ENCODE measurements at regions not wholly inside any gene's neighbourhood (a gene's known extent, or its start where the extent isn't known, plus 50 kb on each side); places are given as distances from the start of the nearest gene placed in this dataset.

DNA sequence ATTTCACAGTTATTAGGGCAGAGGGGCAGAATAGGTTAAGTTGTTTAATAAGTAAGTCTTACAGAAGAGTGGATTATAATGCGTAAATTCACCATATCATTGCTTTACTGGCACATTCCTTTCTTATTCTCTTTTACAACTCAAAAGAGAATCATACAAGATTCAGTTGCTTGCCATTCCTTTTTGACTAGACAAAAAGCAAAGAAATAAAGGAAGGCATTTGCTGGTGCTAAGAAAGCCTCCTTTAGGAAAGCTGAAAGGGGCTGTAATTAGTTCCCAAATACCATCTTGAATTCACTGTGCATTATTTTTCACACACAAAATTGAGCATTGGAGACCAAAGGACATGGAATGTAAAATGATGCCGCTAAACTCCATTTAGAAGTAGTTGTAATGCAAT, 499.3 kb downstream of the NXPH1 start:
- Histone ChIP-seq H3K27ac (no peak overlapping the region), H3K27me3 (no peaks in the 10 kb centered on the region), H3K4me3 (no peak overlapping the region), H3K9me3 (no peaks in the 10 kb centered on the region), H3K36me3 (no peaks in the 10 kb centered on the region), H3K4me1 (no peaks in the 10 kb centered on the region)
- intact Hi-C loops (cut with DNase I; ENCODE audit: low total_unique reads) = no loop called here
- TF ChIP-seq, protein P1, sequence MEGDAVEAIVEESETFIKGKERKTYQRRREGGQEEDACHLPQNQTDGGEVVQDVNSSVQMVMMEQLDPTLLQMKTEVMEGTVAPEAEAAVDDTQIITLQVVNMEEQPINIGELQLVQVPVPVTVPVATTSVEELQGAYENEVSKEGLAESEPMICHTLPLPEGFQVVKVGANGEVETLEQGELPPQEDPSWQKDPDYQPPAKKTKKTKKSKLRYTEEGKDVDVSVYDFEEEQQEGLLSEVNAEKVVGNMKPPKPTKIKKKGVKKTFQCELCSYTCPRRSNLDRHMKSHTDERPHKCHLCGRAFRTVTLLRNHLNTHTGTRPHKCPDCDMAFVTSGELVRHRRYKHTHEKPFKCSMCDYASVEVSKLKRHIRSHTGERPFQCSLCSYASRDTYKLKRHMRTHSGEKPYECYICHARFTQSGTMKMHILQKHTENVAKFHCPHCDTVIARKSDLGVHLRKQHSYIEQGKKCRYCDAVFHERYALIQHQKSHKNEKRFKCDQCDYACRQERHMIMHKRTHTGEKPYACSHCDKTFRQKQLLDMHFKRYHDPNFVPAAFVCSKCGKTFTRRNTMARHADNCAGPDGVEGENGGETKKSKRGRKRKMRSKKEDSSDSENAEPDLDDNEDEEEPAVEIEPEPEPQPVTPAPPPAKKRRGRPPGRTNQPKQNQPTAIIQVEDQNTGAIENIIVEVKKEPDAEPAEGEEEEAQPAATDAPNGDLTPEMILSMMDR (IDR thresholded peaks at IDR 0.05) = no peak
- no peak for DNase-seq

DNA sequence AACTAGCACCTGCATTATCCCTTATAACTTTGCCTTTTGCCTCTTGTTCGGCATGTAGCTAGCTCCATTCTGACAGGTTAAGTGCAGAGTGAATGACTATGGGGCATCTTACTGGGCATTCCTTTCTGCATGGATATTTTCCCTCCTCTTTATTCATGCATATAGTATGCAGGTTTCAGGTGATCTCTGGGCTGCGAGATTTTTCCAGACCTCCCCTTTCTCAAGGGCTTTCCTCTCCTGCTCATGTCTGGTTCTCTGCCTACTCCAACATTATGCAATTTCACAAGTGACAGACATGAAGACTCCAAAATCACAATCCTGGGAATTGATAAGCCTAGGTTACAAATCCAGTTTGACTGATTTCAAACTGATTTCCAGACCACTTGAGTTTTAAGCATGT, 503.8 kb downstream of the NXPH1 start:
- intact Hi-C loops (cut with DNase I; ENCODE audit: low total_unique reads) = no loop called here
- TF ChIP-seq, protein P1 (IDR thresholded peaks at IDR 0.05) = no peak
- Histone ChIP-seq H3K4me3 (no peak overlapping the region), H3K9me3 (no peaks in the 10 kb centered on the region), H3K4me1 (no peaks in the 10 kb centered on the region), H3K27ac (no peak overlapping the region), H3K27me3 (no peaks in the 10 kb centered on the region), H3K36me3 (no peaks in the 10 kb centered on the region)
- DNase-seq = no peak

DNA sequence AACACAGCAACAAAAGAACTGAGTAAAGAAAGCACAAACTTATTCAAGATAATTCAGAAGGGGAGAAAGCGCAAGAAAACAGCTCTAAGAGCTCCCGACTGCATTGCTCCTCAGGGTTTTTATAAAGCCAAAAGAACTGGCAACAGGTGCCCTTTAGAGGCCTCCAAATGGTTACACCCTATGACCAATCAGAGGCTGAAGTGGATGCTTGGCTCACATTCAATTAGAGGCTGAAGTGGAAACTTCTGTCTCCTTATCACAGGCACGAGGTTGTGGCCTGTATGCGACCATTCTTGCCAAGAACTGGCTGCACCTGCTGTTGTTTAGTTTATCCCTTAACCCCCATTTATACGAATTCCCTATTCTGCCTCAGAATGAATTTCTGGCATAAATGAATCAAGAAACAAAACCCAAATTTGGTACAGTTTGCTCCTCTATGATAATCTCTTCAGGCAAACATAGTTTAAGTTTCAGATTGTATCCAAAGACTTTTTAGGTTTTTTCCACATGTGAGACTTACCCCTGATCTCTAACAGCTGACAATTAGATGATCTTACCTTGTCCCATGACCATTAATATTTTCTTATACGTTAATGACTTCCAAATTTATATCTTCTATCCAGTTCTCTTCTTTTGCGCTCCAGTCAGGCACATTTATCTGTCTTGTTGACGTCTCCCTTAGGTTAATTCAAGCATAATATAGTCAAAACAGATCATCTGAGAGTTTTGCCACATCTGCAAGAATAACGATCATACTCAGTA, 504.8 kb downstream of the NXPH1 start:
- DNase-seq = no peak
- H3K9me3 ChIP-seq = no peaks in the 10 kb centered on the region
- intact Hi-C loops (cut with DNase I; ENCODE audit: low total_unique reads) = no loop called here
- no peaks in the 10 kb centered on the region for H3K27me3 ChIP-seq
- TF ChIP-seq, protein P1 (IDR thresholded peaks at IDR 0.05) = no peak
- no peaks in the 10 kb centered on the region for H3K4me1 ChIP-seq
- H3K36me3 ChIP-seq = no peaks in the 10 kb centered on the region
- H3K4me3 ChIP-seq = no peak overlapping the region
- H3K27ac ChIP-seq = no peak overlapping the region

DNA sequence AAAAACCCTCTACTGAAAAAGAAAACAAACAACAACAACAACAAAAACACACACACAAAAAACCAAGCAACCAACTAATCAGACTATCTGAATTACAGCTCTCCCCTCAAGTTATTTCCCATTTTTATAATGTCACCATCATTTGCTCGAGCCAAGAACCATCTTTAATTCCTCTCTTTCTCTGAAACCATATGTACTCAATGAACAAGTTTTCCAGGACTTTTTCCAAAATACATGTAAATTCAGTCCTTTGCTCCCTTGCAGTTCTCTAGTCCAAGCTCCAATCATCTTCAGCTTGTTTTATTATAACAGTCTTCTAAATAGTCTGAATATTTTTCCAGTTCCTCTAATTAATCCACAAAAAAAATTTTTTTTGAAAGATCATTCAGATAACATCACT, 506.0 kb downstream of the NXPH1 start:
- H3K9me3 ChIP-seq = no peaks in the 10 kb centered on the region
- TF ChIP-seq, protein P1 (IDR thresholded peaks at IDR 0.05) = no peak
- intact Hi-C loops (cut with DNase I; ENCODE audit: low total_unique reads) = no loop called here
- H3K27ac ChIP-seq = no peak overlapping the region
- H3K4me1 ChIP-seq = no peaks in the 10 kb centered on the region
- no peak overlapping the region for H3K4me3 ChIP-seq
- no peaks in the 10 kb centered on the region for H3K36me3 ChIP-seq
- DNase-seq = no peak
- H3K27me3 ChIP-seq = no peaks in the 10 kb centered on the region

DNA sequence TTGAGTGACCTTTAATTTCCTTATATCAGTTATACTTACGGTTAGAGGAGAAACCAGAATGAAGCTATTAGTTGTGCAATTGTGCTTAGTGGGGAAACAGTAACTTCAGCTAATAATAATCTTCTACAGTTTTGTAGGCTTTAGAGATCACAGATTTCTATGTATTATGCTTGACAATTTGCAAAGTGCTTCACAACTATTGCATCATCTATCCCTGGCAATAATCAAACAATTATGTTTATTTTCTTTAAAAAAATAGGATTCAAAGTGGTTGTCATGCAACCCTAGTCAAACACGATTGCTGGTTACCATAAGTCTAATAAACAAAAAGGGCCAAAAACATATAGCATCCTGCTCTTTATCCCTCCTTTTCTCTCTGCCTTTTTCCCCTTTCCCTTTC, 530.3 kb downstream of the NXPH1 start:
- no peak overlapping the region for H3K27ac ChIP-seq
- no peaks in the 10 kb centered on the region for H3K9me3 ChIP-seq
- intact Hi-C loops (cut with DNase I; ENCODE audit: low total_unique reads) = no loop called here
- no peak for DNase-seq
- no peak overlapping the region for H3K4me3 ChIP-seq
- H3K27me3 ChIP-seq = no peaks in the 10 kb centered on the region
- no peaks in the 10 kb centered on the region for H3K4me1 ChIP-seq
- H3K36me3 ChIP-seq = no peaks in the 10 kb centered on the region
- TF ChIP-seq, protein P1 (IDR thresholded peaks at IDR 0.05) = no peak

DNA sequence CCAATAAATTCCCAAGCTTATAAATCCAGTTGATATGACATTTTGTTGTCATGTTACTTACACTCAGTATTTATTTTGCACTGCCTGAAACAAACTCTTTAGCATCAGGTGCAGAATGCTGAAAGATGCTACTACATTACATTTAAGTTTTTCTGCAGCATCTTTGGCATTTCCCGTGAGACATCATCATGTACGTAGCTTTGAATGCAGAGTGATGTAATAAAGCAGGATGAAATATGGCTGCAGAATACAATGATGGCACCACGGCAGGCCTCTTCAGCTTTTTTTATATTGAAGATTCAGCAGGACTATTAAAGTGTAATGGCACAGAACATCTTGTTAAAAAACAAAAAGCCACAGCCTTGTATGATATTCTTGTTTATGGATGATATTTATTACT, 531.8 kb downstream of the NXPH1 start:
- no peaks in the 10 kb centered on the region for H3K36me3 ChIP-seq
- no peaks in the 10 kb centered on the region for H3K9me3 ChIP-seq
- DNase-seq = no peak
- H3K4me3 ChIP-seq = no peak overlapping the region
- no peaks in the 10 kb centered on the region for H3K27me3 ChIP-seq
- intact Hi-C loops (cut with DNase I; ENCODE audit: low total_unique reads) = no loop called here
- TF ChIP-seq, protein P1 (IDR thresholded peaks at IDR 0.05) = no peak
- H3K27ac ChIP-seq = no peak overlapping the region
- no peaks in the 10 kb centered on the region for H3K4me1 ChIP-seq

Data from tibial artery (tissue), 4 donors.